ENCODE measurements at regions not wholly inside any gene's neighbourhood (a gene's known extent, or its start where the extent isn't known, plus 50 kb on each side); places are given as distances from the start of the nearest gene placed in this dataset.

DNA sequence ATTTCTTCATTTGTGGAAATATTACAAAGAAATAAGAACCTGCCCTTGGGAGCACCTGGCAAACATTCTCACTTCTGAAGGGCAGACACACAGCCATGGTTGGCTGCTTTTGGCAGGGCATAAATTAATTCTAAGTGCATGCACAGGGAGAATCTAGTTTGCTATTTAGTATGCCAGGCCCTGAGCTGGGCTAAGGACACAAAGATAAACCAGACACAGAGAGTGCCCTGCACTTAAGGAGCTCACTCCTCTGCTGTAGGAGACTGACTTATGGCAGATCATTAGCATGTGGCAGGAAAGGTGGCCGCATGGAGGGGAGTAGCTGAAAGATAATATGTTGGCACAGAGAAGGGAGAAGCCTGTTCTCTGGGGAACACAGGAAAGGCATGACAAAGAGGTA is 367.0 kb downstream of the LPIN1 start:
- no peak for DNase-seq (ENCODE audit: low read depth)

DNA sequence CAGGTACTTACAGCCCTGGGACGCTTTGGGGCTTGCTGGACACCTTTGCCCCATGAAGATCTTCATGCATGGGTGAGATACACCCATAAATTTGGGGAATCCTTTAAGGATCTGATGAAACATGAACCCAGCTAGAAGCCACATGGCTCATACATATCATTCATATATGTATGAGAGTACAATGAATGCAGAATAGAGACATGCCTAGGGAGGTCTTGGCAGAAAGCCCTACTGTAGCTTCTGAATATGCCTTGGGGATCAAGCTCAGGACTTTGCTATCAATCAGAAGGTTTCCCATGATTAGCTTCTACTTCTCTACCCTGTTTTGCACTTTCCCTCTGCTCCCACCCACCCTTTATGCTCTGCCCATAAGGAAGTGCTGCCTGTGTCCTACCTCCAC is 368.4 kb downstream of the LPIN1 start:
- DNase-seq (ENCODE audit: low read depth), result no peak

DNA sequence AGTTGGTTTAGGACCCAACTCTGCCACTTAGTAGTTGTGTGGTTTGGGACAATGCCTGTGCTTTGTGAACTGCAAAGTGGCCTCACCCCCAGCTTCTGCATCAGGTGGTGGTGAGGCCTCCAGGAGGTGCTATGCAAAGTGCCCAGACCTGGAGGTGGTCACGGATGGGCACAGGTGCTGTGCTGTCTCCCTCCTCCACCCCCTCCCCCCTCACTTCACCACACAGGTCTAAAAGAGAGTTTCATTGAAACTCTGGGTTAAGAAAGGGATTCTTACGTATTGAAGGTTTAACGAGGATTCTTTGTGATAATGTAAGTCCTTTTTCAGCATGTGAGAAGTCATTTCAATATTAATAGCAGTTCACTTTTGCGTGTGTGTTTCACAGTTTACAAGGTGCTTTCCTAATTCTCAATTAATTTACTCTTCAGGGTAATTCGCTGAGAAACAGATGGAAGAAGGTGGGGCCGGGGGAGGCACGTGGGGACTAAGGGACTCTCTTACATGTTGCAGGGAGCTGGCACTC is 369.9 kb downstream of the LPIN1 start:
- no peak for DNase-seq (ENCODE audit: low read depth)

DNA sequence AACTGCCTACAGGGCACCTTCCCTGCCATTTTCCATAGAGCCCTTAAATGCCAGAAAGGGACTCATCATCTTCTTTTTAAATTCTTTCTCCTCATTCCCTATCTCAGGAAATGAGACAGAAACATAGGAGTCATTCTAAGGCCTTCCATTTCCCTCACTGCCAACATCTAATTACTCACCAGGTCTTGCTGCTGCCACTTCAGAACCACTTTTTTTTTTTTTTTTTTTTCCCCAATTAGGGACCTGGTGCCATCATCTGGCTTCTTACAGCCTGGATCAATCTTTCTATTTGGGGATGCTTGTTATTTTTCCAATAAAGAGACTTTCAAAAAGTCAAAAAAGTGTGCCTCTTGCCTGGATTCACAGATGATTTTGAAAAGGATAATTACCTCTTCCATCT is 373.4 kb downstream of the LPIN1 start:
- no peak for DNase-seq (ENCODE audit: low read depth)

DNA sequence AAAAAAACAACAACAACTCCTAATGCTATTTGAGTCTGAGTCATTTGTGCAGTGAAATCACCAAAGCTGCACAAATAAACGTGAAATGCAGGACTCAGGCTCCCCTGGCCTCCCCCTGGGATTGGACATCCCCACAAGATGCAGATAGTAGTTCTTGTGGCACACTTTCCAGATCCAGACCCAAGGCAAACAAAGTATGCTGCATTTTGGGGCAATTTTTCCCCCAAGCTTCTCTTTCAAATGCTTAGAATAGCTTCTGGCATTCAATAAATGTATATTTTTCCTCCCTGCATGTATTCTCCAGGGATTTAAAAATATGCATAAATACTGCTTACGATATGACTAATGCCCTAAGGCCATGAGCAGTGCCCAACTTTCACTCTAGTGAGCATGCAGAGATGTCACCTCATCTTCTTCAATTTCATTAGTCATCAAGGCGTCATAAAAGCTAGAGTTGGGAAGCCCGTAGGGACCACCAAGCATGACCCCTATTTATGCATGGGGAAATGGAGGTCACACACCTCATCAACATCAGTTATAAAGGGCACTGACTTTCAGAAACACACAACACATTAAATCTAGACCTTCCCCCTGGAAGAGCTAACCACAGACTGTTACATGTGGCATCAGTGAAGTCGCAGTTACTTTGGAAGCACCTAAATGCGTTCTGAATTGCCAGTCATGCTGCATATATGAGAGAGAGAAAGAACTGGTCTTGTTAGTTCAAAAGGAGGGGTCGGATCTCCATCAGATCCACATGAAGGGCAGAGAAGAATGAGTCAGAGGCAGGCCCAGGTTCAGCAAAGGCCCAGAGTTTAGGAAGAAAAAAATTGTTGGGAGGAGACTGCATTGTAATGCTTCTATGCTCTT is 374.1 kb downstream of the LPIN1 start:
- no peak for DNase-seq (ENCODE audit: low read depth)

GRCh38 chr2:12124790-12125189 is 378.4 kb downstream of the LPIN1 start:
- DNase-seq (ENCODE audit: low read depth), result no peak

DNA sequence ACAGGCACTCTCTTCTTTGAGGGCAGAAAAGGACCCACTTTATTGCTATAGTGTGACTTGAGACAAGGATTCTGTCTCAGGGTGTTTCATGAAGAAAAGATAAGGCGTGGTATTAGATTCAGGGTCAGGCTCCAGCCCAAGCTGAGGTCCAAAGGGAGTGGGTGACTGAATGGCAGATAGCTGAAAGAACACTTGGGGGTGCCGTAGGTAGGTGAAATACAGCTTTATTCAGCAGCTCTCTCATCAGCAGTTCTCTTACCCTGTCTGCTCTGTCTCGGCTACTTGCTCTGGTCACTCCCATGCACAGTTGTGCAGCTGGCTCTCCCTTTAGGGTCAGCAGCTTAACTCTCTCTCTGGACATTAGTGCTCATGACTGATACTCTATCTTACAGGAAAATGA is 379.9 kb downstream of the LPIN1 start:
- no peak for DNase-seq (ENCODE audit: low read depth)

- DNase-seq (ENCODE audit: low read depth), result no peak
These were observed 381.2 kb downstream of the LPIN1 start for GRCh38 chr2:12127638-12128037.

- no peak for DNase-seq (ENCODE audit: low read depth)
These were observed 385.5 kb downstream of the LPIN1 start for GRCh38 chr2:12131975-12132374.

DNA sequence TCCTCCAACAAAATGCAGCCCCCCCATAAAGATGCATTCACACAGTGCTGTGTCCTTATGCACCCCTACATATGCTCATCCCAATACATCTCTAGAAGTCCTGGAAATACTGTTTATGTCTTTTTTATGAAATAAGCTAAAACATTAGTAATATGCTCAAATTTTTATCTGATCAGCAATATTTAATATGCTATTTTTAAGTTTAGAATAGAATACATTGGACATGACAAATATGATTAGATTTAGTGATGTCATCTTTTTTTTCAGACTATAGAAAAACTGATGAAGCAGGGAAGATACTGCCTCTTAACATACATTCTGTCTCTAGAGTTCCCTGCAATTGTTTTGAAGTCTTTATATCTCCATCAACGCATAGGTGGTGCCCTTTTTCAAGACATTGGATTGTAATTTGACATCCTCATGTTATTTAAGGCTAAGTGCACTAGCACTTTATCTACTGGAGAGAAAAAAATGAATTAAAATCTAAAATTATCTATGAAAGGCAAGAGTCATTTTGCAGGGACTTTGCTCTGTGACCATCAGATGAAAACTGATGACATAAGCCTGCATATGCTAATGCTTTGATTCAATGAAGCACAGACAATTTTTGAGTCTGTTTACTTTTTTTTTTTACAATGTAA is 395.3 kb downstream of the LPIN1 start:
- no peak for DNase-seq (ENCODE audit: low read depth)

- no peak for DNase-seq (ENCODE audit: low read depth)
These were observed 405.3 kb downstream of the LPIN1 start for GRCh38 chr2:12151716-12152115.

DNA sequence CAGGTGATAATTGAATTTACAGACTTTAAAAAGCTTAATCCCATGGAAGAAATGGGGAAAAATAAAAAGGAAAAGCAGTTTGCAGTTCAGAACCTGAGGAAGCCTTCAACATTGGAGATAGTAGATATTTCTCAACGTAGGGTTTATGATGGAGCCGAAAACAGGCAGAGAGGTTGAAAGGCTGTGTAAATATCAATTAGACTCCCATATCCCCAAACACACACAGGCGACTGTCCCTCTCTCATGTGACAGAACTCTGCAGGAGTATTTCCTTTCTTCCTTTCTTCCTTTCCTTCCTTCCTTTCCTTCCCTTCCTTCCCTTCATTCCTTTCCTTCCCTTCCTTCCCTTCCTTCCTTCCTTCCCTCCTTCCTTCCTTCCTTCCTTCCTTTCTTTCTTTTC is 406.5 kb downstream of the LPIN1 start:
- no peak for DNase-seq (ENCODE audit: low read depth)

GRCh38 chr2:12155303-12156051 is 409.0 kb downstream of the LPIN1 start:
- no peak for DNase-seq (ENCODE audit: low read depth)

GRCh38 chr2:12156349-12156748 is 409.9 kb downstream of the LPIN1 start:
- DNase-seq (ENCODE audit: low read depth), result no peak

GRCh38 chr2:12161085-12161484 is 414.7 kb downstream of the LPIN1 start:
- no peak for DNase-seq (ENCODE audit: low read depth)

GRCh38 chr2:12162269-12163247 is 416.1 kb downstream of the LPIN1 start:
- DNase-seq (ENCODE audit: low read depth), result no peak

DNA sequence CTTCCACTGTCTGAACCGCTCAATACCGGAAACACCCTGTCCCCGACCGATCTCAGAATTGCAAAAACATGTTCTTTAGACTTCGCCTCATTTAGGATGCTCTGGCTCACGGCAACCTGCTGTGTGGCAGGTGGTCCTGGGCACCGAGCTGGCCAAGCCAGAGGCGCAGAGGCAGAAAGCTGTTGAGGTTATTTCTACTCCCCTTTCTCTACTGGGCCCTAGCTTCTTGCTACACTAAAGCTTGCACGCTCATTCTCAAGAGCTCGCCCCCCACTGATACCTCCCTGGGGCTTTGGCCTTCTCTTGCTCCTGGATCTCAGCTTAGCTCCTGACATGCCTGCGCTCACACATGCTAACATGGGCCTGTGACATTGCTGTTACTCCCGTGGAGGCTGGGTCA is 417.4 kb downstream of the LPIN1 start:
- no peak for DNase-seq (ENCODE audit: low read depth)

DNA sequence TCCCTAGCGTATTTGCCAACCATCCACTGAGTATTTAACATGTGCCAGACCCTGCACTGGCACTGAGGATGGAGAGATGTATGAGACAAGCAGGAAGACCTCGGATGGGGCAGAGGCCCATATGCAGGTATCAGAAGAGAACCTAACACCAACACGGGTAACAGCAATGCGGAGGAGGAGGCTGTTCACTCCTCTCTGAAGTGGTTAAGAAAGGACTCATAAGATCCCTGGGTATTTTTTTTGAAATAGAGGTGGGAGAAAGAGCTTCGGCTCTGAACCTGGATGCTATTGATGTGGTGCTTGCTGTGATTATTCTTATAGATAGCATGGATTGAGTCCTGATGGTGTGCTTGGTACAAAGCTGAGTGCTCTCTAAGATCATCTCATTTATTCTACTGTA is 418.3 kb downstream of the LPIN1 start:
- DNase-seq (ENCODE audit: low read depth), result no peak

DNA sequence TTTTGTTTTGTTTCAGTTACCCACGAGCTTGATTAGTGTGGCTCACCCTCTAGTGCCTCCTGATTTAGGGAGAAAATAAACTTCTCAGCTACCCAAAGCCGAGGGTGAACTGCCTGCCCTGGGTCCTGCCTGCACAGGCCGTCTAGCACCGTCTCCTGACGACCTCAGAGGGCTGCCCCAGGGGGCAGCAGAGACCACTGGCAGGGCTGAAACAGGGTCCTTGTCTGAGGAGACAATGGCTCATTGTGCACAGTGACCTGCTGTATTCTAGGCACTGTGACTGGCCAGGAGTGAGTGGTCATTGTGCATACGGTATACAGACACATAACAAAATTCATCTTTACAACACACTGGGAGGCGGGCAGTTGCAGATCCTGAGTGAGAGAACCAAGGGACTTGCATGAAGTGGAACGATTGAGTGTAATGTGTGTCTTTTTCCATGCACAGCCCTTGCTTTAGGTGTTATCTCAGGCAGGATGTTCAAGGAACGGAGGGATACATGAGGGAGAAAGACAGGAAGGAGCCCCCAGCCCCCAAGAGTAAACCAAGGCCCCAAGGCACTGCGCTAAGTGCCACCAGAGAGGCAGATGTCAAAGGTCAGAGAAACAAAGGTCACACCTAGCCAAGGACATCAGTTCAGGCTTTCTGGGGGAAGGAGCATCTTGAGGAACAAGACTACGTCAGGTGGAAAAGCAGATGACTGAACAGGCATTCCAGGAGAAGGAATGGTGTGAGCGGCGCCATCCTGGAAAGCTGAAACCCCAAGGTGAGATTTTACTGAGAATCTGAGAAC is 421.3 kb downstream of the LPIN1 start:
- no peak for DNase-seq (ENCODE audit: low read depth)

DNA sequence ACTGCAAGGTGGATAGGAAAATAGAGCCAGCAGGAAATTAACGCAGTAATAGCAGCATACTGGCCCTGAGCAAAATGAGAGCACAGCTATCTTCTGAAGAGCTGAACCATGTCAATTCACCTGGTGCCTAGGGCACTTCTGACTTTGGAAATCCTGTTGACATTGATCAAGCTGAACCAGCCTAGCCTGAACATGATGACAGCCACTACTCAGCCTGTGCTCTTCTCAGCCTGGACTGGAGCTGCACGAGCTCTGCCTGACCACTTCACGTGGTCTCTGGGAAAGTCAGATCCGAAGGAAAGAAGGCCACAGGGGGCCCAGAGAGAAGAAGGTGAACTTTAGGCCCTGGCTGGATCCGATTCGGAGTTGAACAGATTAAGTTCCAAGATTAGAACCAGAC is 421.9 kb downstream of the LPIN1 start:
- no peak for DNase-seq (ENCODE audit: low read depth)
